Keratinocyte (primary cell): ENCODE measurements at regions not wholly inside any gene's neighbourhood (a gene's known extent, or its start where the extent isn't known, plus 50 kb on each side); places are given as distances from the start of the nearest gene placed in this dataset.

Source experiments
- DNase-seq: peaks from one replicate; pipeline ENCODE4 v3.0.0-alpha.2; 2011; ENCODE audit warnings: low read depth, missing footprints, low spot score
- FAIRE-seq: peaks from 2 replicates; lab custom pipeline; 2011; peaks lifted over from hg19 to GRCh38; lab: Jason Lieb, UNC
- H2AFZ ChIP-seq: 2 replicates; pipeline ENCODE4 v1.6.0; 2012; ENCODE audit warnings: low read length, control low read depth, inconsistent platforms; ENCODE audit not compliant: control insufficient read depth
- H3K27ac ChIP-seq: 2 replicates; pipeline ENCODE4 v1.5.1; 2011; ENCODE audit warnings: low read length; ENCODE audit not compliant: control insufficient read depth, insufficient read depth
- H3K27me3 ChIP-seq: 3 replicates; pipeline ENCODE4 v1.6.0; 2011; ENCODE audit warnings: low read length; ENCODE audit not compliant: control insufficient read depth, insufficient read depth; ENCODE audit errors: extremely low read depth
- H3K36me3 ChIP-seq, 2 experiments: 2 replicates in 1 of 2; 3 replicates in 1 of 2; pipeline ENCODE4 v1.5.1; 2011; ENCODE audit warnings: low read length in 2 of 2, mild to moderate bottlenecking in 1 of 2; ENCODE audit not compliant: control insufficient read depth in 2 of 2, insufficient read depth in 2 of 2; ENCODE audit errors: extremely low read depth in 1 of 2
- H3K4me1 ChIP-seq: 3 replicates; pipeline ENCODE4 v1.5.1; 2011; ENCODE audit warnings: low read length; ENCODE audit not compliant: control insufficient read depth, insufficient read depth; ENCODE audit errors: extremely low read depth
- H3K4me2 ChIP-seq: 3 replicates; pipeline ENCODE4 v1.6.0; 2011; ENCODE audit warnings: low read depth, low read length; ENCODE audit not compliant: control insufficient read depth, insufficient read depth; ENCODE audit errors: extremely low read depth
- H3K4me3 ChIP-seq, 3 experiments: fragments of 200-600 bp in 1 of 3; sonication (generic) in 1 of 3; 2 replicates in 2 of 3; 3 replicates in 1 of 3; pipeline ENCODE4 v1.5.1; 2011 to 2016; ENCODE audit warnings: low read length in 3 of 3, mild to moderate bottlenecking in 3 of 3, control low read depth in 2 of 3, inconsistent platforms in 1 of 3, low read depth in 1 of 3, mixed read lengths in 1 of 3, mixed run types in 1 of 3, moderate library complexity in 1 of 3; ENCODE audit not compliant: control insufficient read depth in 2 of 3, insufficient read depth in 2 of 3; ENCODE audit errors: extremely low read depth in 1 of 3
- H3K79me2 ChIP-seq: 2 replicates; pipeline ENCODE4 v1.6.0; 2012; ENCODE audit warnings: low read length; ENCODE audit not compliant: control insufficient read depth, insufficient read depth
- H3K9ac ChIP-seq: 3 replicates; pipeline ENCODE4 v1.6.0; 2011; ENCODE audit warnings: low read length; ENCODE audit not compliant: control insufficient read depth, insufficient read depth; ENCODE audit errors: extremely low read depth
- H3K9me1 ChIP-seq: 3 replicates; pipeline ENCODE4 v1.6.0; 2011; ENCODE audit warnings: low read length; ENCODE audit not compliant: control insufficient read depth, insufficient read depth; ENCODE audit errors: extremely low read depth
- H3K9me3 ChIP-seq: 2 replicates; pipeline ENCODE4 v1.5.1; 2012; ENCODE audit warnings: low read depth, low read length; ENCODE audit not compliant: control insufficient read depth
- H4K20me1 ChIP-seq: 3 replicates; pipeline ENCODE4 v1.6.0; 2011; ENCODE audit warnings: low read length; ENCODE audit not compliant: control insufficient read depth, insufficient read depth; ENCODE audit errors: extremely low read depth
- CTCF ChIP-seq, 3 experiments: IDR thresholded peaks in 1 of 3; conservative IDR thresholded peaks in 1 of 3; optimal IDR thresholded peaks in 1 of 3; 2 replicates in 2 of 3; 3 replicates in 1 of 3; pipeline versions ENCODE3 to v1.5.1; 2011; ENCODE audit warnings: low read length in 3 of 3, mild to moderate bottlenecking in 3 of 3, moderate library complexity in 2 of 3, control low read depth in 1 of 3, inconsistent platforms in 1 of 3; ENCODE audit not compliant: insufficient read depth in 2 of 3; ENCODE audit errors: extremely low read depth in 1 of 3
- EZH2 ChIP-seq: IDR thresholded peaks from one replicate; pipeline ENCODE4 v1.6.1; 2012; ENCODE audit warnings: inconsistent platforms, mild to moderate bottlenecking, low read length, moderate library complexity
- dilution Hi-C: fragments of 300-500 bp; cut with MboI; formaldehyde crosslinking; loops from one replicate; pipeline ENCODE4 v1.7.0; 2020; ENCODE audit warnings: low sequenced_read_pairs; ENCODE audit not compliant: extremely low pct_ligation_motif_present

- H3K27ac ChIP-seq: no peak overlapping the region
- H3K4me3 ChIP-seq: no peak overlapping the region
- H3K9ac ChIP-seq: no peak overlapping the region
- H3K4me1 ChIP-seq: no peaks in the 10 kb centered on the region
- peaks cover 85% of the 10 kb centered on the region for H3K79me2 ChIP-seq
- H3K27me3 ChIP-seq: no peaks in the 10 kb centered on the region
- no peak overlapping the region for H3K4me2 ChIP-seq
- peaks cover 26 to 60% of the 10 kb centered on the region in 2 experiments for H3K36me3 ChIP-seq
- DNase-seq: no peak
- peaks cover 4% of the 10 kb centered on the region for H3K9me1 ChIP-seq
- no peak for FAIRE-seq
- no peak overlapping the region for H2AFZ ChIP-seq
- H4K20me1 ChIP-seq: peaks cover 38% of the 10 kb centered on the region
- TF ChIP-seq CTCF (optimal IDR thresholded peaks at IDR 0.05 in 1 of 3, IDR thresholded peaks at IDR 0.05 in 1 of 3, conservative IDR thresholded peaks at IDR 0.05 in 1 of 3; ENCODE audit: extremely low read depth in 1 of 3, insufficient read depth in 2 of 3, low read length in 3 of 3) (no peak), EZH2 (no peak)
- dilution Hi-C loops: no loop called here
- H3K9me3 ChIP-seq: no peaks in the 10 kb centered on the region
These were observed 157.2 kb downstream of the SEC14L1 start for GRCh38 chr17:77297693-77298666.

GRCh38 chr17:77298811-77299210 lies 158.0 kb downstream of the SEC14L1 start:
- FAIRE-seq: no peak
- H3K27me3 ChIP-seq: no peaks in the 10 kb centered on the region
- peaks cover 4% of the 10 kb centered on the region for H3K9me1 ChIP-seq
- dilution Hi-C loops: no loop called here
- peaks cover 22 to 52% of the 10 kb centered on the region in 2 experiments for H3K36me3 ChIP-seq
- no peak overlapping the region for H3K4me2 ChIP-seq
- H3K27ac ChIP-seq: no peak overlapping the region
- H4K20me1 ChIP-seq: peaks cover 34% of the 10 kb centered on the region
- H3K79me2 ChIP-seq: peaks cover 78% of the 10 kb centered on the region
- no peak for TF ChIP-seq CTCF (optimal IDR thresholded peaks at IDR 0.05 in 1 of 3, IDR thresholded peaks at IDR 0.05 in 1 of 3, conservative IDR thresholded peaks at IDR 0.05 in 1 of 3; ENCODE audit: extremely low read depth in 1 of 3, insufficient read depth in 2 of 3, low read length in 3 of 3)
- no peak for TF ChIP-seq EZH2
- DNase-seq: no peak
- H3K9ac ChIP-seq: no peak overlapping the region
- H2AFZ ChIP-seq: no peak overlapping the region
- H3K9me3 ChIP-seq: no peaks in the 10 kb centered on the region
- H3K4me1 ChIP-seq: no peaks in the 10 kb centered on the region
- H3K4me3 ChIP-seq: no peak overlapping the region
